A549 (cell line): ENCODE measurements at regions not wholly inside any gene's neighbourhood (a gene's known extent, or its start where the extent isn't known, plus 50 kb on each side); places are given as distances from the start of the nearest gene placed in this dataset.
"Not testable (repeated sequence)": the region's sequence is repeated elsewhere in the genome, so short reads cannot be mapped to it uniquely, and the experiment has no call there.

Experiments
- CBX2 ChIP-seq: fragments of 200-600 bp; sonication (generic); IDR thresholded peaks from 2 replicates; pipeline ENCODE4 v1.6.1; 2016; ENCODE audit warnings: low read depth, mild to moderate bottlenecking, borderline replicate concordance
- CEBPB ChIP-seq, 2 experiments: fragments of >200 bp in 1 of 2; sonication (Bioruptor Twin) in 1 of 2; formaldehyde crosslinking in 1 of 2; IDR thresholded peaks; 2 replicates each; pipeline ENCODE4 v1.6.1; 2012 to 2016
- CHD2 ChIP-seq: fragments of 150-350 bp; IDR thresholded peaks from 2 replicates; pipeline ENCODE4 v1.6.1; 2014; ENCODE audit warnings: low read length; ENCODE audit not compliant: partially characterized antibody
- CHD4 ChIP-seq: fragments of 200-600 bp; sonication (generic); IDR thresholded peaks from 2 replicates; pipeline ENCODE4 v1.6.1; 2016; ENCODE audit warnings: antibody characterized with exemption, mild to moderate bottlenecking, borderline replicate concordance
- EP300 ChIP-seq, 2 experiments: fragments of >200 bp; sonication (Bioruptor Twin); formaldehyde crosslinking; IDR thresholded peaks; 2 replicates in 1 of 2; 3 replicates in 1 of 2; pipeline ENCODE4 v1.6.1; 2016 to 2017
- HDAC2 ChIP-seq: fragments of 200-600 bp; sonication (generic); IDR thresholded peaks from 2 replicates; pipeline ENCODE4 v1.6.1; 2016
- JUN ChIP-seq, 2 experiments: fragments of >200 bp; sonication (Bioruptor Twin); formaldehyde crosslinking; IDR thresholded peaks; 2 replicates in 1 of 2; 3 replicates in 1 of 2; pipeline ENCODE4 v1.6.1; 2016 to 2017
- POLR2A ChIP-seq: IDR thresholded peaks from 2 replicates; pipeline ENCODE4 v1.6.1; 2012; ENCODE audit warnings: mild to moderate bottlenecking, low read length
- RARB ChIP-seq: fragments of 250-450 bp; sonication (Bioruptor Pico); IDR thresholded peaks from 2 replicates; pipeline ENCODE4 v1.8.0; 2021; ENCODE audit warnings: mild to moderate bottlenecking, moderate library complexity
- RCOR1 ChIP-seq: fragments of 150-350 bp; IDR thresholded peaks from 2 replicates; pipeline ENCODE4 v1.6.1; 2014; ENCODE audit warnings: antibody characterized with exemption, low read length, low read depth
- RFX5 ChIP-seq: fragments of 450-650 bp; IDR thresholded peaks from 2 replicates; pipeline ENCODE4 v1.7.1; 2014; ENCODE audit warnings: antibody characterized with exemption, mild to moderate bottlenecking, moderate library complexity
- SMC3 ChIP-seq: fragments of >200 bp; sonication (Bioruptor Twin); formaldehyde crosslinking; IDR thresholded peaks from 3 replicates; pipeline ENCODE4 v1.6.1; 2018; ENCODE audit warnings: inconsistent platforms
- TF ChIP-seq, protein P1 (sequence below): fragments of >200 bp; sonication (Bioruptor Twin); formaldehyde crosslinking; IDR thresholded peaks from 3 replicates; pipeline ENCODE4 v1.5.1; 2016
- TF ChIP-seq, protein P2 (sequence below): IDR thresholded peaks from 2 replicates; pipeline ENCODE4 v1.6.1; 2012; ENCODE audit warnings: low read depth, borderline replicate concordance

DNA sequence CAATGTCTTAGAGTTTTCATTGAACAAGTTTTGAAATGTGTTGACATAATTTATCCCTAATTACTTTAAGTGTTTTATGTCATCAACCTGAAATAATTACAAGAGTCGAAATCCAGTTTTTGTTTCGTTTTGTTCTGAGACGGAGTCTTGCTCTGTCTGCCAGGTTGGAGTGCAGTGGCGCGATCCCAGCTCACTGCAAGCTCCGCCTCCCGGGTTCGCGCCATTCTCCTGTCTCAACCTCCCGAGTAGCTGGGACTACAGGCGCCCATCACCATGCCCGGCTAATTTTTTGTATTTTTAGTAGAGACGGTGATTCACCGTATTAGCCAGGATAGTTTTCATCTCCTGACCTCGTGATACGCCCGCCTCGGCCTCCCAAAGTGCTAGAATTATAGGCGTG is 1131.0 kb upstream of the LRRTM3 start:
- TF ChIP-seq, protein P1, sequence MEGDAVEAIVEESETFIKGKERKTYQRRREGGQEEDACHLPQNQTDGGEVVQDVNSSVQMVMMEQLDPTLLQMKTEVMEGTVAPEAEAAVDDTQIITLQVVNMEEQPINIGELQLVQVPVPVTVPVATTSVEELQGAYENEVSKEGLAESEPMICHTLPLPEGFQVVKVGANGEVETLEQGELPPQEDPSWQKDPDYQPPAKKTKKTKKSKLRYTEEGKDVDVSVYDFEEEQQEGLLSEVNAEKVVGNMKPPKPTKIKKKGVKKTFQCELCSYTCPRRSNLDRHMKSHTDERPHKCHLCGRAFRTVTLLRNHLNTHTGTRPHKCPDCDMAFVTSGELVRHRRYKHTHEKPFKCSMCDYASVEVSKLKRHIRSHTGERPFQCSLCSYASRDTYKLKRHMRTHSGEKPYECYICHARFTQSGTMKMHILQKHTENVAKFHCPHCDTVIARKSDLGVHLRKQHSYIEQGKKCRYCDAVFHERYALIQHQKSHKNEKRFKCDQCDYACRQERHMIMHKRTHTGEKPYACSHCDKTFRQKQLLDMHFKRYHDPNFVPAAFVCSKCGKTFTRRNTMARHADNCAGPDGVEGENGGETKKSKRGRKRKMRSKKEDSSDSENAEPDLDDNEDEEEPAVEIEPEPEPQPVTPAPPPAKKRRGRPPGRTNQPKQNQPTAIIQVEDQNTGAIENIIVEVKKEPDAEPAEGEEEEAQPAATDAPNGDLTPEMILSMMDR, result not testable (repeated sequence)
- not testable (repeated sequence) for TF ChIP-seq EP300 (IDR thresholded peaks at IDR 0.05); RCOR1; HDAC2; POLR2A; RARB (CRISPR knock-in tag); JUN (IDR thresholded peaks at IDR 0.05); SMC3; CHD4; CEBPB (IDR thresholded peaks at IDR 0.05); RFX5; CBX2; CHD2
- TF ChIP-seq, protein P2, sequence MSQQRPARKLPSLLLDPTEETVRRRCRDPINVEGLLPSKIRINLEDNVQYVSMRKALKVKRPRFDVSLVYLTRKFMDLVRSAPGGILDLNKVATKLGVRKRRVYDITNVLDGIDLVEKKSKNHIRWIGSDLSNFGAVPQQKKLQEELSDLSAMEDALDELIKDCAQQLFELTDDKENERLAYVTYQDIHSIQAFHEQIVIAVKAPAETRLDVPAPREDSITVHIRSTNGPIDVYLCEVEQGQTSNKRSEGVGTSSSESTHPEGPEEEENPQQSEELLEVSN, result 0 out of 2 replicates have a peak, but pooled peaks have one; percentile 31
